ENCODE measurements at regions not wholly inside any gene's neighbourhood (a gene's known extent, or its start where the extent isn't known, plus 50 kb on each side); places are given as distances from the start of the nearest gene placed in this dataset.

GRCh38 chr18:37675699-37676098 lies 110.1 kb upstream of the CELF4 start:
- no peak overlapping the region for H3K9ac ChIP-seq (ENCODE audit: low read depth in 1 of 2, low read length in 2 of 2)
- H3K27ac ChIP-seq (ENCODE audit: low read depth in 2 of 2, low read length in 2 of 2) = no peak overlapping the region
- H3K27me3 ChIP-seq (ENCODE audit: control insufficient read depth in 2 of 2, insufficient read depth in 2 of 2, low read length in 2 of 2) = no peaks in the 10 kb centered on the region
- H3K4me1 ChIP-seq (ENCODE audit: control insufficient read depth in 2 of 2, insufficient read depth in 2 of 2, low read length in 2 of 2) = no peaks in the 10 kb centered on the region
- H3K4me3 ChIP-seq (ENCODE audit: low read length in 2 of 2) = no peak overlapping the region
- H3K36me3 ChIP-seq (ENCODE audit: control insufficient read depth in 2 of 2, insufficient read depth in 2 of 2, low read length in 2 of 2) = no peaks in the 10 kb centered on the region
- no peaks in the 10 kb centered on the region for H3K9me3 ChIP-seq (ENCODE audit: control insufficient read depth in 2 of 2, low read length in 2 of 2)

GRCh38 chr18:37674570-37674969 lies 109.0 kb upstream of the CELF4 start:
- H3K4me3 ChIP-seq (ENCODE audit: low read length in 2 of 2) = no peak overlapping the region
- H3K9ac ChIP-seq (ENCODE audit: low read depth in 1 of 2, low read length in 2 of 2) = no peak overlapping the region
- H3K27ac ChIP-seq (ENCODE audit: low read depth in 2 of 2, low read length in 2 of 2) = no peak overlapping the region
- no peaks in the 10 kb centered on the region for H3K9me3 ChIP-seq (ENCODE audit: control insufficient read depth in 2 of 2, low read length in 2 of 2)
- no peaks in the 10 kb centered on the region for H3K4me1 ChIP-seq (ENCODE audit: control insufficient read depth in 2 of 2, insufficient read depth in 2 of 2, low read length in 2 of 2)
- H3K36me3 ChIP-seq (ENCODE audit: control insufficient read depth in 2 of 2, insufficient read depth in 2 of 2, low read length in 2 of 2) = no peaks in the 10 kb centered on the region
- no peaks in the 10 kb centered on the region for H3K27me3 ChIP-seq (ENCODE audit: control insufficient read depth in 2 of 2, insufficient read depth in 2 of 2, low read length in 2 of 2)

- Histone ChIP-seq H3K27ac (ENCODE audit: low read depth in 2 of 2, low read length in 2 of 2) (no peak overlapping the region), H3K4me3 (ENCODE audit: low read length in 2 of 2) (no peak overlapping the region), H3K9ac (ENCODE audit: low read depth in 1 of 2, low read length in 2 of 2) (no peak overlapping the region), H3K36me3 (ENCODE audit: control insufficient read depth in 2 of 2, insufficient read depth in 2 of 2, low read length in 2 of 2) (no peaks in the 10 kb centered on the region), H3K9me3 (ENCODE audit: control insufficient read depth in 2 of 2, low read length in 2 of 2) (no peaks in the 10 kb centered on the region), H3K4me1 (ENCODE audit: control insufficient read depth in 2 of 2, insufficient read depth in 2 of 2, low read length in 2 of 2) (no peaks in the 10 kb centered on the region), H3K27me3 (ENCODE audit: control insufficient read depth in 2 of 2, insufficient read depth in 2 of 2, low read length in 2 of 2) (no peaks in the 10 kb centered on the region)
These were observed 108.1 kb upstream of the CELF4 start for GRCh38 chr18:37673671-37674070.

- H3K4me3 ChIP-seq (ENCODE audit: low read length in 2 of 2) = no peak overlapping the region
- H3K4me1 ChIP-seq (ENCODE audit: control insufficient read depth in 2 of 2, insufficient read depth in 2 of 2, low read length in 2 of 2) = no peaks in the 10 kb centered on the region
- H3K27ac ChIP-seq (ENCODE audit: low read depth in 2 of 2, low read length in 2 of 2) = no peak overlapping the region
- no peaks in the 10 kb centered on the region for H3K27me3 ChIP-seq (ENCODE audit: control insufficient read depth in 2 of 2, insufficient read depth in 2 of 2, low read length in 2 of 2)
- H3K36me3 ChIP-seq (ENCODE audit: control insufficient read depth in 2 of 2, insufficient read depth in 2 of 2, low read length in 2 of 2) = no peaks in the 10 kb centered on the region
- no peak overlapping the region for H3K9ac ChIP-seq (ENCODE audit: low read depth in 1 of 2, low read length in 2 of 2)
- no peaks in the 10 kb centered on the region for H3K9me3 ChIP-seq (ENCODE audit: control insufficient read depth in 2 of 2, low read length in 2 of 2)
These were observed 107.5 kb upstream of the CELF4 start for GRCh38 chr18:37672932-37673595.

GRCh38 chr18:37672001-37672400 lies 106.4 kb upstream of the CELF4 start:
- Histone ChIP-seq H3K9me3 (ENCODE audit: control insufficient read depth in 2 of 2, low read length in 2 of 2) (no peaks in the 10 kb centered on the region), H3K27ac (ENCODE audit: low read depth in 2 of 2, low read length in 2 of 2) (no peak overlapping the region), H3K9ac (ENCODE audit: low read depth in 1 of 2, low read length in 2 of 2) (no peak overlapping the region), H3K4me3 (ENCODE audit: low read length in 2 of 2) (no peak overlapping the region), H3K36me3 (ENCODE audit: control insufficient read depth in 2 of 2, insufficient read depth in 2 of 2, low read length in 2 of 2) (no peaks in the 10 kb centered on the region), H3K4me1 (ENCODE audit: control insufficient read depth in 2 of 2, insufficient read depth in 2 of 2, low read length in 2 of 2) (no peaks in the 10 kb centered on the region), H3K27me3 (ENCODE audit: control insufficient read depth in 2 of 2, insufficient read depth in 2 of 2, low read length in 2 of 2) (no peaks in the 10 kb centered on the region)

GRCh38 chr18:37671530-37671929 lies 105.9 kb upstream of the CELF4 start:
- Histone ChIP-seq H3K36me3 (ENCODE audit: control insufficient read depth in 2 of 2, insufficient read depth in 2 of 2, low read length in 2 of 2) (no peaks in the 10 kb centered on the region), H3K4me3 (ENCODE audit: low read length in 2 of 2) (no peak overlapping the region), H3K27me3 (ENCODE audit: control insufficient read depth in 2 of 2, insufficient read depth in 2 of 2, low read length in 2 of 2) (no peaks in the 10 kb centered on the region), H3K27ac (ENCODE audit: low read depth in 2 of 2, low read length in 2 of 2) (no peak overlapping the region), H3K4me1 (ENCODE audit: control insufficient read depth in 2 of 2, insufficient read depth in 2 of 2, low read length in 2 of 2) (no peaks in the 10 kb centered on the region), H3K9ac (ENCODE audit: low read depth in 1 of 2, low read length in 2 of 2) (no peak overlapping the region), H3K9me3 (ENCODE audit: control insufficient read depth in 2 of 2, low read length in 2 of 2) (no peaks in the 10 kb centered on the region)

- no peak overlapping the region for H3K9ac ChIP-seq (ENCODE audit: low read depth in 1 of 2, low read length in 2 of 2)
- H3K4me1 ChIP-seq (ENCODE audit: control insufficient read depth in 2 of 2, insufficient read depth in 2 of 2, low read length in 2 of 2) = no peaks in the 10 kb centered on the region
- H3K27me3 ChIP-seq (ENCODE audit: control insufficient read depth in 2 of 2, insufficient read depth in 2 of 2, low read length in 2 of 2) = no peaks in the 10 kb centered on the region
These were observed 105.5 kb upstream of the CELF4 start for GRCh38 chr18:37671119-37671518.

GRCh38 chr18:37669991-37670534 lies 104.5 kb upstream of the CELF4 start:
- no peaks in the 10 kb centered on the region for H3K36me3 ChIP-seq (ENCODE audit: control insufficient read depth in 2 of 2, insufficient read depth in 2 of 2, low read length in 2 of 2)
- no peaks in the 10 kb centered on the region for H3K9me3 ChIP-seq (ENCODE audit: control insufficient read depth in 2 of 2, low read length in 2 of 2)
- H3K9ac ChIP-seq (ENCODE audit: low read depth in 1 of 2, low read length in 2 of 2) = no peak overlapping the region
- no peaks in the 10 kb centered on the region for H3K4me1 ChIP-seq (ENCODE audit: control insufficient read depth in 2 of 2, insufficient read depth in 2 of 2, low read length in 2 of 2)
- no peaks in the 10 kb centered on the region for H3K27me3 ChIP-seq (ENCODE audit: control insufficient read depth in 2 of 2, insufficient read depth in 2 of 2, low read length in 2 of 2)
- no peak overlapping the region for H3K4me3 ChIP-seq (ENCODE audit: low read length in 2 of 2)
- H3K27ac ChIP-seq (ENCODE audit: low read depth in 2 of 2, low read length in 2 of 2) = no peak overlapping the region

More at GRCh38 chr18:37671119-37671518, 105.5 kb upstream of the CELF4 start:
- Histone ChIP-seq H3K36me3 (ENCODE audit: control insufficient read depth in 2 of 2, insufficient read depth in 2 of 2, low read length in 2 of 2) (no peaks in the 10 kb centered on the region), H3K9me3 (ENCODE audit: control insufficient read depth in 2 of 2, low read length in 2 of 2) (no peaks in the 10 kb centered on the region), H3K4me3 (ENCODE audit: low read length in 2 of 2) (no peak overlapping the region), H3K27ac (ENCODE audit: low read depth in 2 of 2, low read length in 2 of 2) (no peak overlapping the region)

GRCh38 chr18:37668971-37669747 lies 103.6 kb upstream of the CELF4 start:
- Histone ChIP-seq H3K36me3 (ENCODE audit: control insufficient read depth in 2 of 2, insufficient read depth in 2 of 2, low read length in 2 of 2) (no peaks in the 10 kb centered on the region), H3K27ac (ENCODE audit: low read depth in 2 of 2, low read length in 2 of 2) (no peak overlapping the region), H3K9ac (ENCODE audit: low read depth in 1 of 2, low read length in 2 of 2) (no peak overlapping the region), H3K9me3 (ENCODE audit: control insufficient read depth in 2 of 2, low read length in 2 of 2) (no peaks in the 10 kb centered on the region), H3K4me1 (ENCODE audit: control insufficient read depth in 2 of 2, insufficient read depth in 2 of 2, low read length in 2 of 2) (no peaks in the 10 kb centered on the region), H3K4me3 (ENCODE audit: low read length in 2 of 2) (no peak overlapping the region), H3K27me3 (ENCODE audit: control insufficient read depth in 2 of 2, insufficient read depth in 2 of 2, low read length in 2 of 2) (no peaks in the 10 kb centered on the region)

GRCh38 chr18:37667836-37668235 lies 102.2 kb upstream of the CELF4 start:
- H3K4me1 ChIP-seq (ENCODE audit: control insufficient read depth in 2 of 2, insufficient read depth in 2 of 2, low read length in 2 of 2) = no peaks in the 10 kb centered on the region
- H3K36me3 ChIP-seq (ENCODE audit: control insufficient read depth in 2 of 2, insufficient read depth in 2 of 2, low read length in 2 of 2) = no peaks in the 10 kb centered on the region
- H3K9ac ChIP-seq (ENCODE audit: low read depth in 1 of 2, low read length in 2 of 2) = no peak overlapping the region
- no peak overlapping the region for H3K4me3 ChIP-seq (ENCODE audit: low read length in 2 of 2)
- no peak overlapping the region for H3K27ac ChIP-seq (ENCODE audit: low read depth in 2 of 2, low read length in 2 of 2)
- no peaks in the 10 kb centered on the region for H3K9me3 ChIP-seq (ENCODE audit: control insufficient read depth in 2 of 2, low read length in 2 of 2)
- no peaks in the 10 kb centered on the region for H3K27me3 ChIP-seq (ENCODE audit: control insufficient read depth in 2 of 2, insufficient read depth in 2 of 2, low read length in 2 of 2)
